Fibroblast of pulmonary artery (primary cell): ENCODE measurements at regions not wholly inside any gene's neighbourhood (a gene's known extent, or its start where the extent isn't known, plus 50 kb on each side); places are given as distances from the start of the nearest gene placed in this dataset.

Source experiments
- DNase-seq: peaks from one replicate; pipeline ENCODE4 v3.0.0-alpha.2; 2010; ENCODE audit warnings: low read depth
- H3K4me3 ChIP-seq: replicated peaks from 2 replicates; pipeline ENCODE4 v1.5.1; 2011; ENCODE audit warnings: low read depth, mild to moderate bottlenecking, control low read depth, low read length, moderate library complexity
- CTCF ChIP-seq: IDR thresholded peaks from 2 replicates; pipeline ENCODE4 v1.5.1; 2011; ENCODE audit warnings: mild to moderate bottlenecking, control low read depth, low read length, inconsistent platforms; ENCODE audit errors: missing control alignments

GRCh38 chr3:99332718-99333117 lies 305.7 kb upstream of the COL8A1 start:
- H3K4me3 ChIP-seq, result no peak overlapping the region
- no peak for TF ChIP-seq CTCF
- DNase-seq, result no peak

DNA sequence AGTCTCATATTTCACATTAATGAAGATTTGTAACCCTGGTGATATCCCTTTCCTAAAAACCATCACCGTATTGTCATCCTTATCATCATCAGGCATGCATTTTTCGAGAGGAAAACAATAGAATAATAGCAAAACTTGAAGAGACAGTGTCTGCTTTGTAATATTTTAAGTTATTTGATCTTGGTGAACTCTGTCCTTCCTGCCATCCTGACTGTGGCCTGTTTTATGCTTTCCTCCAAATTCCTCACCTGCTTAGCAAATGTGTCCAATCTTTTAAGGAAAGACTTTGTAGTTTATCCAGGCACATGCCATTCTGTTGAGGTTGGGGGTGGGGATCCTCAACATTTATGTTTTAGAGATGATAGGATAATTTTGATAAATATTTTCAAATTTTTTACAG lies 306.1 kb upstream of the COL8A1 start:
- no peak for DNase-seq
- TF ChIP-seq CTCF, result no peak
- H3K4me3 ChIP-seq, result no peak overlapping the region

DNA sequence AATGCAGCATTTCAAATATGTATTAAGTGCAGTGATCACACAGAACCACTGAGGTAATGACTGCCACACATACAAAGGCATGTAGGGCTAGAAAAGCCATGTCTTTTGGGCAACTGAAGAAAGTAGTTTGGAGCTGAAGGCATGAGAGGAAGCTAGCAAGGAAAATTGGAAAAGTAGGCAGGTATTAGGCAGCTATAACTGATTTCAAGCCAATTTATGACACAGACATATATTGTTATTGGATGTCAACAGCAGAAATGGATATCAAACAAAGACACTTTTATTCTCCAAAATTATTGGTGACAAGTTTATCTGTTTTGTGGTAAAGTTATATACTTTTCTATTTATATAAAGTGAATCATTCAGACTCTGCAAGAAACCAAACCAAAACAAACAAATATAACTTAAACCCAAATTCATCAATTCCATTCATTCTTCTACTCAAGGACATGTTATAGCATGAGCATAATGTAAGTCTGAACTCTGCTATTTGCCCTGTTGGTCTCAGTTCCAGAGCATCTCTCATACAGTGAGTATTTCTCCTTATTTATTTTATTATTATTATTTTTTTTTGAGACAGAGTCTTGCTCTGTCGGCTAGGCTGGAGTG lies 307.4 kb upstream of the COL8A1 start:
- H3K4me3 ChIP-seq, result no peak overlapping the region
- peak; percentile 38 for DNase-seq
- TF ChIP-seq CTCF, result no peak

DNA sequence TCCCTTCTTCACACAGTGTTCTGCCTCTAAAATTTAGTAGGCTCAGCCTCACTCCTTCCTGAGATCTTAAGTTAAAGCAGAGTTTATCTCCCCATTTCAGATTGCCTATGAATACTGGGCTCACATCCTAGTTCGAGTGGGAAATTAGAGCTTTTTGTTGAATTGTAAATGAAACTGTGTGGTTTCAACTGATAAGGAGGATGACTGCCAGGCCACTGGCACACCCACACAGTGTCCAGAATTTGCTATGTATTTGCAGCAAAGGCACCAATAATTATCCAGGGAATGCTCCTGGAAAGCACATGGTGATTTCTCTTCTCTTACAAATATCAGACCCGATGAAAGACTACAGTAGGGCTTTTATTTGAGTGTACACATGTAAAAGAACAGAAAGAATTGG lies 308.1 kb upstream of the COL8A1 start:
- no peak overlapping the region for H3K4me3 ChIP-seq
- DNase-seq, result peak; percentile 61
- no peak for TF ChIP-seq CTCF

DNA sequence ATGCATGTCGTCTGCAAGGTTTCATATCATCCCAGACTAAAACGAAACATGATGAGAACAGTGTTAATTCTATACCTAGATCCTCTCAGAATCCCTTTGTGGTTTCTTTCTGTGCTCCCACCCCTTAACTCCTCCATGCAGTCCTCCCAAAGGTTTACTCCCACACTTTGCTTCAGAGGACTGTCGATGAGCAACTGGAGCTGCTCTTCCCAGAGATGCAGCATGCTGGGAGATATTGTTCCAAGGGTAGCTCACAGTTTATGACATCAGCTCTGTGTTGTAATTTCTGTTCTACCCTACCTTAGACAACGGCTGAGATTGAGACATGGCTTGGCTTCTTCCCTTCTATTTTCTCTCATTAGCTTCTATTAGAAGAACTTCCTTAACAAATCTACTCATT lies 313.0 kb upstream of the COL8A1 start:
- peak; percentile 79 for DNase-seq
- TF ChIP-seq CTCF, result no peak

DNA sequence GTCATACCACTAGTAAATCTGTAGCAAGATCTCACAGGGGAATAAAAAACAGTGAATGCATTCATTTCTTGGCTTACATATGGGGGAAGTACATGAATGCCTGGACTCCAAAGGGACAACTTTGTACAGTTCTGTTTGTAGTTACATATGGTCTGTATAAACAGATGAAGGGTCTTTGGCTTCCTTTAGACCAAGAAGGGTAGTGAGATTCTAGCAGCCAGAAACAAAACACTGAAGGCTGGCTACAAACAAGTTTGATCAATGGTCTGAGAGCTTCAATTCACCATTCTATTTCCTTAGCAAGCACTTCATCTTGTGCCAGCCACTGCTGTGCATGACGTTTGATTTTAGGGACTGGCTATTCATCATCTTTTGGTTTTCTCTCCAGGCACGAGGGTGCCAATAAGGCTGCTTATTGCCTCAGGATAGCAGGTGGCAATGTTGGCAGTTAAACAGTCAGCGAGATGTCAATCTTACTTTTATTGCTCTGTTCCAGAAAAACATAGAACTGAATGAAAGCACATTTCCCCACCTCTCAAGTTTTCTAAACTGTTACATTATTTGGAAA lies 313.7 kb upstream of the COL8A1 start:
- no peak overlapping the region for H3K4me3 ChIP-seq
- DNase-seq, result no peak
- no peak for TF ChIP-seq CTCF

More for the DNA sequence above, 313.0 kb upstream of the COL8A1 start:
- no peak overlapping the region for H3K4me3 ChIP-seq

GRCh38 chr3:99323940-99324339 lies 314.5 kb upstream of the COL8A1 start:
- no peak overlapping the region for H3K4me3 ChIP-seq
- no peak for TF ChIP-seq CTCF
- DNase-seq, result no peak
